ENCODE measurements at regions not wholly inside any gene's neighbourhood (a gene's known extent, or its start where the extent isn't known, plus 50 kb on each side); places are given as distances from the start of the nearest gene placed in this dataset.
"Not testable (repeated sequence)": the region's sequence is repeated elsewhere in the genome, so short reads cannot be mapped to it uniquely, and the experiment has no call there.

DNA sequence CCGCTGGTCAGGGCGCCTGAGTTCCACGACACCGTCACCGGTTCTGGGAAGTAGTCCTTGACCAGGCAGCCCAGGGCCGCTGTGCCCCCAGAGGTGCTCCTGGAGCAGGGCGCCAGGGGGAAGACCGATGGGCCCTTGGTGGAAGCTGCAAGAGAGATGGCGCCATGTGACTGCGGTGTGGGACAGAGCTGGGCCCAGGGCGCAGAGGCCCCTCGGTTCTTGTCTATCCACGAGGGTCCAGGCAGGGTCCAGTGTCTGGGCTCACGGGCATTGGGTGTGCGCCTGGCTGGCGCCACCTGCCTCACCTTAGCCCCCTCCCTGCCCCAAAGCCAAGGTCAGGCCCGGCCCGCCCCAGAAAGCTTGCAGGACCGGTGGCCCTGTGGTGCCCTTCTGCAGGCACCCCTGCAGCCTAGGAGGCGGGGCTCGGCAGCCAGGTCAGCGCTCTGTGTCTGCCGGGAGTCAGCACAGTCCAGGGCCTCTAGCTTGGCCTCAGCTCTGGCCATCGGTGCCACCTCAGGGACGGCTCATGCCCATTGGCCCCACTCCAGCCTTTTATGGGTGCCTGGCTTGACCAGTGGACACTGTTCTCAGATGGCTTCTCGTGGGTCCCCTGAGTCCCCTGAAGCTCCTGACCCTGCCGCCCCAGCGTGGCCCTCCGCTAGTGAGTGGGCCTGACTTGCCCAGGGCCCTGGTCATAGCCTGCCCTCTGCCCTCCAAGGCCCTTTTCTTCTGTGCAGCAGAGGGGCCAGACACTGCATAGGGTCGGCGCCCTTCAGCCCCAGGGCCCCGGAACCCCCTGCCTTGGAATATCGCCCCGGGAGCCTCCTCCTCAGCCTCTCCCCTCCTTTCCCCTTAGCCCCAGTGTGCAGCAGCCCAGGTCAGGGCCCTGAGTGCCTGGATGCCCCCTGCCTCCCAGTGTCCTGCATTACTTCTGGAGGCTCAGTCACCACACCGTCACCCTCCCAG is 245.2 kb downstream of the TMEM121 start:
- not testable (repeated sequence) for H3K27ac Mint-ChIP-seq, DNase-seq, H3K9me3 Mint-ChIP-seq, H3K4me3 Mint-ChIP-seq
- peak; percentile 50 for ATAC-seq
- Mint-ChIP-seq H3K27me3 (peaks cover 26% of the 10 kb centered on the region), H3K4me1 (peaks cover 20% of the 10 kb centered on the region)

DNA sequence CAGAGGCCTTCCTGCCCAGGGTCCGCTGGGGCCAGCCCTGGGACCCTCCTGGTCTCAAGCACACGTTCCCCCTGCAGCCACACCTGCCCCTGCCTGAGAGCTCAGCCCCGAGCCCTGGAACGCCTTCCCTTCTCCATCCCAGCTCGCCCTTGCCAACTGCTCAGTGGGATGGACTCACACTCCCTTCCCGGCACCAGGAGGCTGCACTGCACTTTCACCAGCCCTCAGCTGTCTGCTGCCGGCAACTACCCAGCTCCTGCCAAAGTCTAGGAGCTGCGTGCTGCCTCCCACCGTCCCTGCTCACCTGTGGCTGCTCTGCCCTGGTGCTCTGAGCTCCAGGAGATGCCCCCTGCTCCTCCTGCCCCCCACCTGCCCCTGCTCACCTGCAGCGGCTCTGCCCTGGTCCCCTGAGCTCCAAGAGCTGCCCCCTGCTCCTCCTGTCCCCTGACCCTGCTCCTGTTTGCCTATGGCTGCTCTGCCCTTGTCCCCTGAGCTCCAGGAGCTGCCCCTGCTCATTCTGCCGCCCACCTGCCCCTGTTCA is 246.4 kb downstream of the TMEM121 start:
- H3K27me3 Mint-ChIP-seq = peaks cover 35% of the 10 kb centered on the region

GRCh38 chr14:105773584-105773983 is 247.2 kb downstream of the TMEM121 start:
- Mint-ChIP-seq H3K4me1 (peaks cover 20% of the 10 kb centered on the region), H3K9me3 (peaks cover 10 to 15% of the 10 kb centered on the region in 2 donors), H3K27ac (no peak overlapping the region), H3K27me3 (peaks cover 35% of the 10 kb centered on the region), H3K4me3 (no peak overlapping the region)
- DNase-seq (no peak), ATAC-seq (no peak)

More for the DNA sequence above, 246.4 kb downstream of the TMEM121 start:
- H3K4me3 Mint-ChIP-seq, H3K9me3 Mint-ChIP-seq, DNase-seq, ATAC-seq: not testable (repeated sequence)
- Mint-ChIP-seq H3K27ac (peak overlapping the region in 1 of 2 donors; percentile 79), H3K4me1 (peaks cover 20% of the 10 kb centered on the region)

DNA sequence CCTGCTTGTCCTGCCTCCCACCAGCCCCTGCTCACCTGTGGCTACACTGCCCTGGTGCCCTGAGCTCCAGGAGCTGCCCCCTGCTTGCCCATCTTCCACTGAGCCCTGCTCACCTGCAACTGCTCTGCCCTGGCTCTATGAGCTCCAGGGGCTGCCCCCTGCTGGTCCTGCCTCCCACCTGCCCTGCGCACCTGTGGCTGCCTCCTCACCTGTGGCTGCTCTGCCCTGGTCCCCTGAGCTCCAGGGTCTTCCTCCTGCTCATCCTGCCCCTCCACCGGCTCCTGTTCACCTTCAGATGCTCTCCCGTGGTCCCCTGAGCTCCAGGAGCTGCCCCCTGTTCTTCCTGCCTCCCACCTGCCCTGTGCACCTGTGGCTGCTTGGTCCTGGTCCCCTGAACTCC is 247.6 kb downstream of the TMEM121 start:
- Mint-ChIP-seq H3K27me3 (peaks cover 35% of the 10 kb centered on the region), H3K9me3 (peaks cover 10 to 18% of the 10 kb centered on the region in 2 donors), H3K27ac (peak overlapping the region; percentile 20 to 43), H3K4me1 (peaks cover 20% of the 10 kb centered on the region), H3K4me3 (no peak overlapping the region)
- no peak for ATAC-seq
- no peak for DNase-seq

GRCh38 chr14:105774585-105775348 is 248.4 kb downstream of the TMEM121 start:
- Mint-ChIP-seq H3K9me3 (peaks cover 17 to 25% of the 10 kb centered on the region in 2 donors), H3K27me3 (peaks cover 35% of the 10 kb centered on the region), H3K27ac (peak overlapping the region; percentile 61 to 80), H3K4me1 (peaks cover 20% of the 10 kb centered on the region)
- not testable (repeated sequence) for ATAC-seq, H3K4me3 Mint-ChIP-seq, DNase-seq

GRCh38 chr14:105775349-105775923 is 249.1 kb downstream of the TMEM121 start:
- peak; percentile 58 for ATAC-seq
- not testable (repeated sequence) for DNase-seq, H3K4me3 Mint-ChIP-seq
- Mint-ChIP-seq H3K9me3 (peaks cover 18 to 32% of the 10 kb centered on the region in 2 donors), H3K4me1 (peaks cover 20% of the 10 kb centered on the region), H3K27ac (peak overlapping the region; percentile 52 to 74), H3K27me3 (peaks cover 35% of the 10 kb centered on the region)

DNA sequence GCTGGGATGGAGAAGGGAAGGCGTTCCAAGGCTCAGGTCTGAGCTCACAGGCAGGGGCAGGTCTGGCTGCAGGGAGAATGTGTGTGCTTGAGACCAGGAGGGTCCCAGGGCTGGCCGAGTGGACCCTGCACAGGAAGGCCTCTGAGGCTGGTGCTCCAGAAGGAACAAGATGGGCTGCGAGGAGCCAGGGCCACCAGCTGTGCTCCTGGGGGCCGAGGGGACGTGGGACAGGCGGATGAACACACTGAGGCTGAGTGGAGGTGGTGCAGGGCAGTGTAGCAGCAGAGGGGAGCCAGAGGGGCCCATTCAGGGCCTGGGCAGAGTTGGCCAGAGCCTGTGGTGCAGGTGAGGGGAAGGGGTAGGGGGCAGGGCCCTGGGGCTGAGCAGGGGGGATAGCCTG is 249.7 kb downstream of the TMEM121 start:
- not testable (repeated sequence) for DNase-seq, H3K4me3 Mint-ChIP-seq, ATAC-seq, H3K27ac Mint-ChIP-seq
- H3K9me3 Mint-ChIP-seq = peaks cover 21 to 38% of the 10 kb centered on the region in 2 donors
- H3K4me1 Mint-ChIP-seq = peaks cover 20% of the 10 kb centered on the region
- peaks cover 35% of the 10 kb centered on the region for H3K27me3 Mint-ChIP-seq

DNA sequence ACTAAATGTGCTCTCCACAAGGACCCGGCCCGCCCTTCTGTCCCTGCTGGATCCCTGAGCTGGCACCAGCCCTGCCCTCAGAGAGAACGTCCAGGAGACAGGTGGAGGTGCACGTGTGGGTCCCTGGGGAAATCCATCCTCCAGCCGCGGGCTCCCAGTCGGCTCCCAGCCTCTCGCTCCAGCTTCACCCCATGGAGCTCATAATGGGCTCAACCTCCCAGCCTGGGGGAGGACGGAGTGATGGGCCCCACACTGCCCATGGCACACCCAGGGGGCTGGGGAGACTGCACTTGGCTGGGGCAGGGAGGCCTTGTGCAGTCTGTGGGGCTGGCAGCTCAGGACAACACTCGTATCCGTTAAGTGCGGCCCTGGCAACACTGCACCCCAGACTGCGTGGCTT is 250.5 kb downstream of the TMEM121 start:
- H3K27ac Mint-ChIP-seq = no peak overlapping the region
- H3K27me3 Mint-ChIP-seq = peaks cover 35% of the 10 kb centered on the region
- ATAC-seq (no peak), DNase-seq (no peak)
- peaks cover 29 to 45% of the 10 kb centered on the region in 2 donors for H3K9me3 Mint-ChIP-seq
- peaks cover 20% of the 10 kb centered on the region for H3K4me1 Mint-ChIP-seq
- no peak overlapping the region for H3K4me3 Mint-ChIP-seq

DNA sequence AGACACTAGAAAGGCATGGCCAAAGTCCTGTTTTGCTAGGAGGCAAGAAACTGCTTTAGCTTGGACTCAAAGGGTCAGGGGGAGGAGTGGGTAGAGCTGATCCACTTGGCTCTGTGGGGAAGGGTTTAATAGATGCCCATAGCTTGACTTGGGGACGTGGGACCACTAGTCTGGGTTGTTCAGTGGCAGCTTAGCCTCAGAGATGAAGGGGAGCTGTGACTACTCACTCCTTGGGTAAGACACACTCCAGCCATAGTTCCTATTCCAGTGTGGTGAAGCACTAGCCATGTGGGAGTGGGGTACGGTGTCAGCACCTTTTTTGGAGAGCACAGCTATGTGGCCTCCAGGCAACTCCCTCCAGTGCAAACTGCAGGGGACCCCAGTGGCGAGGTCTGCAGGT is 257.3 kb downstream of the TMEM121 start:
- Mint-ChIP-seq H3K27me3 (peaks cover 12% of the 10 kb centered on the region), H3K4me1 (no peaks in the 10 kb centered on the region), H3K27ac (no peak overlapping the region), H3K9me3 (peaks cover 23 to 40% of the 10 kb centered on the region in 2 donors), H3K4me3 (no peak overlapping the region)
- ATAC-seq (no peak), DNase-seq (no peak)

DNA sequence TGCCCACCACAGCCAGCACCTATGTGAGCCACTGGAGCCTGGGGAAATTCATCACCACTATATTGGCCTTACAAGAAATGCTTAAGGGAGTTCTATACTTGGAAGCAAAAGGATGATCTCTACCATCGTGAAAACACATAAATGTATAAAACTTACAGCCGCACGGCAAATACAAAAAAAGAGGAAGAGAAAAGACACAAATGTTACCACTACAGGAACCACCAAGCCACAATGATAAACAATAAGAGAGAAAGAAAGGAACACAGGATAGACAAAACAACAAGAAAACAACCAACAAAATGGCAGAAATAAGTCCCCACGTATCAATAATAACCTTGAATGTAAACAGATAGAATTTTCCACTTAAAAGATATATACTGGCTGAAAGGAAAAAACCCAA is 267.5 kb downstream of the TMEM121 start:
- Mint-ChIP-seq H3K4me1 (no peaks in the 10 kb centered on the region), H3K4me3 (no peak overlapping the region), H3K9me3 (no peaks in the 10 kb centered on the region), H3K27ac (no peak overlapping the region), H3K27me3 (peaks cover 29% of the 10 kb centered on the region)
- DNase-seq = no peak
- no peak for ATAC-seq

- Mint-ChIP-seq H3K4me3 (no peak overlapping the region), H3K27ac (no peak overlapping the region), H3K9me3 (peaks cover 5 to 11% of the 10 kb centered on the region in 2 donors), H3K27me3 (peaks cover 14% of the 10 kb centered on the region), H3K4me1 (no peaks in the 10 kb centered on the region)
- DNase-seq (no peak), ATAC-seq (no peak)
Measured at GRCh38 chr14:105797546-105797945, 271.2 kb downstream of the TMEM121 start.

DNA sequence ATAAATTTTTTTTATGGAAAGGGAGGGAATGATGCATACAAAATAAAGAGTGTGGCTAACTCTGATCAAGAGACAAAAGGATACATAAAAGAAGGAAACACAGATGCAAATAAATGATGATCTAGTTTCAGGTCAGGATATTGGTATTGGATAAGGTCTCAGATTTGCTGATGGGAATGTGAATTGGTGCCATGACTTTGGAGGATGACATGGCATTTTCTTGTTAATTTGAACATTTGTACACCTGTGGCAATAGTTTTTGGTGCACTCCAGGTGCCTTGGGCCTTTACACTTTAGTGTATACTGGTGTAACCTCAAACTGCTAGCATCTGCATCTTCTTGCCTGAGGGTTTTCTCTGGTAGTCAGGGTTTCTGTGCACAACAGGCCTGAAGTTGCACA is 279.3 kb downstream of the TMEM121 start:
- no peaks in the 10 kb centered on the region for H3K4me1 Mint-ChIP-seq
- ATAC-seq = no peak
- no peak overlapping the region for H3K27ac Mint-ChIP-seq
- H3K27me3 Mint-ChIP-seq = peaks cover 24% of the 10 kb centered on the region
- DNase-seq = no peak
- peaks cover 19 to 32% of the 10 kb centered on the region in 2 donors for H3K9me3 Mint-ChIP-seq
- no peak overlapping the region for H3K4me3 Mint-ChIP-seq

GRCh38 chr14:105806568-105806967 is 280.2 kb downstream of the TMEM121 start:
- no peaks in the 10 kb centered on the region for H3K4me1 Mint-ChIP-seq
- ATAC-seq (no peak), DNase-seq (no peak)
- H3K27ac Mint-ChIP-seq = no peak overlapping the region
- peaks cover 28% of the 10 kb centered on the region for H3K27me3 Mint-ChIP-seq
- peaks cover 19 to 32% of the 10 kb centered on the region in 2 donors for H3K9me3 Mint-ChIP-seq
- H3K4me3 Mint-ChIP-seq = no peak overlapping the region

- Mint-ChIP-seq H3K27ac (no peak overlapping the region), H3K4me1 (no peaks in the 10 kb centered on the region), H3K9me3 (peaks cover 0 to 5% of the 10 kb centered on the region in 2 donors), H3K4me3 (no peak overlapping the region), H3K27me3 (peaks cover 34% of the 10 kb centered on the region)
- DNase-seq (no peak), ATAC-seq (no peak)
Measured at GRCh38 chr14:105817971-105818711, 291.8 kb downstream of the TMEM121 start.

DNA sequence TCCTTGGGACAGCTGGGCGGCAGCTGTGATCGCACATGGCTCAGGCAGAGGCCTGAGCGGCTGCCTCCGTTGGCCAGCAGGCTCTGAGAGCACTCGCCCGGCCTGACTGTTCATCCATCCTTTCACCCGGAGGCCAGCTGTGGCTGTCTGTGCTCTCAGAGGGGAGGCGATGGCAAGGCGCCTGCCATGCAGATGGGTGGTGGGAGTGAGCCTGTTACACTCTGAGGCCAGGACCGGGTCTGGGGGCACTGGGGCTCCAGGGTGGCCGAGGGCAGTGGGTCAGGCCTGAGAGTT is 292.3 kb downstream of the TMEM121 start:
- H3K27me3 Mint-ChIP-seq = peaks cover 34% of the 10 kb centered on the region
- H3K27ac Mint-ChIP-seq = no peak overlapping the region
- ATAC-seq (no peak), DNase-seq (no peak)
- H3K4me3 Mint-ChIP-seq = no peak overlapping the region
- H3K4me1 Mint-ChIP-seq = no peaks in the 10 kb centered on the region
- H3K9me3 Mint-ChIP-seq = peaks cover 0 to 5% of the 10 kb centered on the region in 2 donors

Measured in stimulated activated naive CD8-positive, alpha-beta T cell treated with anti-CD3 and anti-CD28 coated beads, Interleukin-15, amount 100 ng/mL, for 72 hours (primary cell).